ENCODE measurements at regions not wholly inside any gene's neighbourhood (a gene's known extent, or its start where the extent isn't known, plus 50 kb on each side); places are given as distances from the start of the nearest gene placed in this dataset.

DNA sequence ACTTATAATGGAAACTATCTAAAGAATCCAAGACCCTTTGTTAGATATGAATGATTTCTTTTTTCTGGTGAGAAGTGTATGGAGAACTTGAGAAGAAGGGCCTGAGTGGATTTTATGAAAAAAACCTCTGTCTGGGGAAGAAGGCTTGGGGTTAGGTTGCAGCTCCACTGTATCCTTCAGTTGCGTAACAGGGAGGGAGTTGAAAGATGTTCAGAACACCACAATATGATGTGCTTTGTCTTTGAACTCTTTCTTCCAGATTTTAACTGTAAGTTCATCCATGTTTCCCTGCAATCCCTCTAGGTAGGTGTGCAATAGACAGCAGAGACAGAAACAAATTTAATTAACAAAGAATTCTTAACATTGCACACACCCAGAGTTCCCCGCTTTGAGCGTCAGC is 125.8 kb upstream of the NFIA start:
- TF ChIP-seq, protein P1, sequence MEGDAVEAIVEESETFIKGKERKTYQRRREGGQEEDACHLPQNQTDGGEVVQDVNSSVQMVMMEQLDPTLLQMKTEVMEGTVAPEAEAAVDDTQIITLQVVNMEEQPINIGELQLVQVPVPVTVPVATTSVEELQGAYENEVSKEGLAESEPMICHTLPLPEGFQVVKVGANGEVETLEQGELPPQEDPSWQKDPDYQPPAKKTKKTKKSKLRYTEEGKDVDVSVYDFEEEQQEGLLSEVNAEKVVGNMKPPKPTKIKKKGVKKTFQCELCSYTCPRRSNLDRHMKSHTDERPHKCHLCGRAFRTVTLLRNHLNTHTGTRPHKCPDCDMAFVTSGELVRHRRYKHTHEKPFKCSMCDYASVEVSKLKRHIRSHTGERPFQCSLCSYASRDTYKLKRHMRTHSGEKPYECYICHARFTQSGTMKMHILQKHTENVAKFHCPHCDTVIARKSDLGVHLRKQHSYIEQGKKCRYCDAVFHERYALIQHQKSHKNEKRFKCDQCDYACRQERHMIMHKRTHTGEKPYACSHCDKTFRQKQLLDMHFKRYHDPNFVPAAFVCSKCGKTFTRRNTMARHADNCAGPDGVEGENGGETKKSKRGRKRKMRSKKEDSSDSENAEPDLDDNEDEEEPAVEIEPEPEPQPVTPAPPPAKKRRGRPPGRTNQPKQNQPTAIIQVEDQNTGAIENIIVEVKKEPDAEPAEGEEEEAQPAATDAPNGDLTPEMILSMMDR (conservative IDR thresholded peaks at IDR 0.05): no peak
- no peak for TF ChIP-seq EZH2 (IDR thresholded peaks at IDR 0.05; ENCODE audit: low read depth)
